ENCODE measurements at regions not wholly inside any gene's neighbourhood (a gene's known extent, or its start where the extent isn't known, plus 50 kb on each side); places are given as distances from the start of the nearest gene placed in this dataset.
"Not testable (repeated sequence)": the region's sequence is repeated elsewhere in the genome, so short reads cannot be mapped to it uniquely, and the experiment has no call there.

- no peak for ATAC-seq
- intact Hi-C loops (cut with DNase I): no loop called here
- no peak for DNase-seq (ENCODE audit: low spot score)
Measured at GRCh38 chr4:126603210-126603609, 1029.5 kb upstream of the INTU start.

- ATAC-seq: no peak
- intact Hi-C loops (cut with DNase I): no loop called here
- DNase-seq (ENCODE audit: low spot score): no peak
Measured at GRCh38 chr4:126603825-126604224, 1028.9 kb upstream of the INTU start.

GRCh38 chr4:126604268-126604867 is 1028.4 kb upstream of the INTU start:
- DNase-seq (ENCODE audit: low spot score): no peak
- intact Hi-C loops (cut with DNase I): no loop called here
- ATAC-seq: peak; percentile 58

GRCh38 chr4:126610933-126611332 is 1021.8 kb upstream of the INTU start:
- intact Hi-C loops (cut with DNase I): no loop called here

GRCh38 chr4:126611900-126612299 is 1020.9 kb upstream of the INTU start:
- no peak for ATAC-seq
- no peak for DNase-seq (ENCODE audit: low spot score)
- intact Hi-C loops (cut with DNase I): no loop called here

More at GRCh38 chr4:126610933-126611332, 1021.8 kb upstream of the INTU start:
- DNase-seq (ENCODE audit: low spot score): no peak
- ATAC-seq: no peak

- intact Hi-C loops (cut with DNase I): no loop called here
- ATAC-seq (no peak), DNase-seq (ENCODE audit: low spot score) (no peak)
Measured at GRCh38 chr4:126614356-126614855, 1018.4 kb upstream of the INTU start.

- ATAC-seq (peak; percentile 30), DNase-seq (ENCODE audit: low spot score) (no peak)
- intact Hi-C loops (cut with DNase I): no loop called here
Measured at GRCh38 chr4:126616795-126617194, 1016.0 kb upstream of the INTU start.

- no peak for DNase-seq (ENCODE audit: low spot score)
- ATAC-seq: no peak
- intact Hi-C loops (cut with DNase I): no loop called here
Measured at GRCh38 chr4:126627255-126627654, 1005.5 kb upstream of the INTU start.

- intact Hi-C loops (cut with DNase I): no loop called here
- ATAC-seq (no peak), DNase-seq (ENCODE audit: low spot score) (no peak)
Measured at GRCh38 chr4:126628933-126629332, 1003.8 kb upstream of the INTU start.

GRCh38 chr4:126630230-126630629 is 1002.5 kb upstream of the INTU start:
- DNase-seq (ENCODE audit: low spot score) (no peak), ATAC-seq (peak; percentile 48)
- intact Hi-C loops (cut with DNase I): no loop called here

- no peak for DNase-seq (ENCODE audit: low spot score)
- intact Hi-C loops (cut with DNase I): no loop called here
- no peak for ATAC-seq
Measured at GRCh38 chr4:126633306-126633705, 999.5 kb upstream of the INTU start.

- no peak for DNase-seq (ENCODE audit: low spot score)
- ATAC-seq: no peak
- intact Hi-C loops (cut with DNase I): no loop called here
Measured at GRCh38 chr4:126637706-126638105, 995.1 kb upstream of the INTU start.

- ATAC-seq (no peak), DNase-seq (ENCODE audit: low spot score) (no peak)
- intact Hi-C loops (cut with DNase I): no loop called here
Measured at GRCh38 chr4:126647320-126647719, 985.4 kb upstream of the INTU start.

GRCh38 chr4:126647756-126648397 is 984.9 kb upstream of the INTU start:
- no peak for DNase-seq (ENCODE audit: low spot score)
- no peak for ATAC-seq
- intact Hi-C loops (cut with DNase I): no loop called here

GRCh38 chr4:126658411-126658810 is 974.3 kb upstream of the INTU start:
- intact Hi-C loops (cut with DNase I): no loop called here
- no peak for ATAC-seq
- no peak for DNase-seq (ENCODE audit: low spot score)

GRCh38 chr4:126661194-126661593 is 971.6 kb upstream of the INTU start:
- intact Hi-C loops (cut with DNase I): no loop called here
- ATAC-seq (no peak), DNase-seq (ENCODE audit: low spot score) (no peak)

GRCh38 chr4:126664839-126665238 is 967.9 kb upstream of the INTU start:
- intact Hi-C loops (cut with DNase I): no loop called here
- no peak for DNase-seq (ENCODE audit: low spot score)
- no peak for ATAC-seq

GRCh38 chr4:126670038-126670437 is 962.7 kb upstream of the INTU start:
- ATAC-seq; intact Hi-C loops (cut with DNase I); DNase-seq (ENCODE audit: low spot score): not testable (repeated sequence)

GRCh38 chr4:126678618-126679017 is 954.1 kb upstream of the INTU start:
- intact Hi-C loops (cut with DNase I): no loop called here
- no peak for DNase-seq (ENCODE audit: low spot score)
- no peak for ATAC-seq

GRCh38 chr4:126679303-126679702 is 953.5 kb upstream of the INTU start:
- DNase-seq (ENCODE audit: low spot score) (no peak), ATAC-seq (no peak)
- intact Hi-C loops (cut with DNase I): no loop called here

- ATAC-seq (no peak), DNase-seq (ENCODE audit: low spot score) (no peak)
- intact Hi-C loops (cut with DNase I): no loop called here
Measured at GRCh38 chr4:126682250-126682649, 950.5 kb upstream of the INTU start.

Data from sciatic nerve (tissue), 2 donors.